Fibroblast of the aortic adventitia (primary cell): ENCODE measurements at regions not wholly inside any gene's neighbourhood (a gene's known extent, or its start where the extent isn't known, plus 50 kb on each side); places are given as distances from the start of the nearest gene placed in this dataset.
A peak's percentile ranks its signal among the peaks of the same experiment; 100 is the strongest.

Experiments used
- DNase-seq: peaks from one replicate; pipeline ENCODE4 v3.0.0-alpha.2; 2010; ENCODE audit warnings: low read depth
- H3K4me3 ChIP-seq: 2 replicates; pipeline ENCODE4 v1.5.1; 2011; ENCODE audit warnings: low read depth, mild to moderate bottlenecking, control low read depth, low read length, moderate library complexity
- CTCF ChIP-seq: IDR thresholded peaks from 2 replicates; pipeline ENCODE4 v1.5.1; 2011; ENCODE audit warnings: mild to moderate bottlenecking, low read length, control low read depth, inconsistent platforms; ENCODE audit not compliant: insufficient read depth

GRCh38 chr3:10745392-10745791 is 70.6 kb upstream of the SLC6A11 start:
- H3K4me3 ChIP-seq: no peak overlapping the region
- TF ChIP-seq CTCF: no peak
- DNase-seq: no peak

DNA sequence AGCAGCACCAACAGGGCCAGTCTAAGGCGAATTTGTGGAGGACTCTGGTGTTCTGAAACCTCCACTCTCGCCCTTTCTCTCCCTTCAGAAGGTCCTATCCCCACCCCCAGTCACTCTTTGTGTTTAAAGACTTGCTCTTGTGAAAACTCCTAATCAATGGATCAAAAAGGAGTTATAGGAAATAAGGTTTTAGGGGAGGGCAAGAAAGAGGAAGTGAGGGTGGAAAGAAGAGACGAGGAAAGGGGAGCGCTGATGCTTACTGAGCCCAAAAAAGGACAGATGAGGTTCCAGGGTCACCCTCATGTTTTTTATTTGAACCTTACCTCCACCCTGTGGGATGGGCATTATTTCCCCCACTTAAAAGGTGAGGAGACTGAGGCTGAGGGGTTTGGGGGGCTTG is 70.0 kb upstream of the SLC6A11 start:
- no peak for DNase-seq
- no peak for TF ChIP-seq CTCF
- H3K4me3 ChIP-seq: no peak overlapping the region

GRCh38 chr3:10746684-10747083 is 69.3 kb upstream of the SLC6A11 start:
- H3K4me3 ChIP-seq: no peak overlapping the region
- TF ChIP-seq CTCF: no peak
- no peak for DNase-seq

DNA sequence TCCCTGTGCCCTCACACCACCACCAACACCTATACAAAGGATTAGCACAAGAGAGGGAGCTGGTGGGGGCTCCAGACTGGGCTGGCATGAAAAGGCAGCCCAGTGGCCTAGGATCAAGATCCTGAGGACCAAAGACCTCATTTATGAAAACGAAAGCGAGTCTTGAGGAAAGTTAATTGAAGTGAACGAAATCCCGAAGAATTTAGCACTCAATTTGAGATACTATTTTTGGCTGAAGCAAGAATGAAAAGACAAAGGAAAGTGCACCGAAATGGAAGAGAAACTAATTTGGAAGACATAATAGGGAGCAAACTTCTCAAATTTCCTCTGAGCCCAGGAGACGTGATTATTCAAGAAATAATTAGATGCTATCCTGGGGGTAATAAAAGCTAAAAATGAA is 68.7 kb upstream of the SLC6A11 start:
- H3K4me3 ChIP-seq: no peak overlapping the region
- TF ChIP-seq CTCF: no peak
- no peak for DNase-seq

- DNase-seq: no peak
- no peak overlapping the region for H3K4me3 ChIP-seq
- no peak for TF ChIP-seq CTCF
Measured at GRCh38 chr3:10748040-10748439, 68.0 kb upstream of the SLC6A11 start.

GRCh38 chr3:10753964-10754363 is 62.1 kb upstream of the SLC6A11 start:
- peak; percentile 33 for DNase-seq
- no peak for TF ChIP-seq CTCF
- H3K4me3 ChIP-seq: no peak overlapping the region

DNA sequence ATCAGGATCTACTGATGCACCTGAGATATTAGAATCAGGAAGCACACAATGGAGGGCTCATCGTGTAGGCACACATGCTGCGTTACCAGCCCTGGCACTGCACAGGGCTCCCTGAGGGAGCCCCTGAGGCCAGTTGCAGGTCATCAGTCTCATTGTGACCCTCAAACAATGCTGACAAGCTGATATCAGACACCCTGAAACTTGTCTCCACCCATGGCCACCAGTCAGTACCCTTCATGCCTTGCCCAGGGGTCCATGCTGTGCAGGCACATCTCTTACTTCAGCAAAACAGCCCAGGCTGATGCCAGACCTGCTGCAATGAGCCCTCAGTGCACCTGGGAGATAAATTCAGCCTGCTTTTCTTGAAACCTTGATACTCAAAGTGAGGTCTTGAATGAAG is 59.5 kb upstream of the SLC6A11 start:
- no peak for DNase-seq
- no peak for TF ChIP-seq CTCF
- no peak overlapping the region for H3K4me3 ChIP-seq
